ENCODE measurements at regions not wholly inside any gene's neighbourhood (a gene's known extent, or its start where the extent isn't known, plus 50 kb on each side); places are given as distances from the start of the nearest gene placed in this dataset.

DNA sequence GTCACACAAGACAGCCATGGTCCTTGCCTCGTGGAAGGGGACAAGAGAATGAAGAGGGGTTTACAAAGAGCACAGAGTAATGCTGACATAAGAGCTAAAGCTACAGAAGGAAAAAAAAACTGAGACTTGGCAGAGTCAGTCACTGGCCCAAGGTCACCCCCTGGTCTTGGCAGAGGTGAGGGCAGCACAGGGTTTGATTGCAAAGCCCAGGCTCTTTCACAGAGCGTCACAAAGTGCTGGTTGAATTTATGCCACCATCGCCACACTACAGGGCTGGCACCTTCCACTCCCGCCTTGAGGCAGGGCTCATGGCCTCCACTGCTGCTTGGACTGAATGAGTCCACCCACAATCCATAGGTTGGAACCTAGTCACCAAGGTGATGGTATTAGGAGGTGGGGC lies 190.2 kb downstream of the INHBB start:
- Histone ChIP-seq H3K4ac (ENCODE audit: low read length) (no peak overlapping the region), H2BK5ac (ENCODE audit: low read length) (no peak overlapping the region), H3K4me2 (ENCODE audit: insufficient read depth, low read length, poor library complexity, severe bottlenecking) (no peak overlapping the region), H3K9me3 (replicated peaks in 1 of 2; ENCODE audit: control insufficient read depth in 2 of 2, insufficient read depth in 1 of 2, low read depth in 1 of 2, low read length in 2 of 2) (peaks cover 0 to 1% of the 10 kb centered on the region in 2 donors), H2BK120ac (ENCODE audit: low read depth, low read length) (no peak overlapping the region), H3K4me1 (ENCODE audit: control insufficient read depth in 2 of 2, insufficient read depth in 1 of 2, low read depth in 1 of 2, low read length in 2 of 2) (no peaks in the 10 kb centered on the region), H2BK12ac (ENCODE audit: low read length) (no peak overlapping the region), H4K91ac (ENCODE audit: low read depth, low read length, poor library complexity) (no peak overlapping the region), H3K14ac (ENCODE audit: low read length) (no peak overlapping the region), H3K27me3 (ENCODE audit: control insufficient read depth in 3 of 3, insufficient read depth in 3 of 3, low read depth in 1 of 3, low read length in 3 of 3) (peaks cover 0 to 36% (median 0%) of the 10 kb centered on the region in 3 experiments), H4K8ac (ENCODE audit: low read depth, low read length) (no peak overlapping the region), H3K4me3 (ENCODE audit: low read length in 2 of 2) (no peak overlapping the region), H3K36me3 (replicated peaks in 1 of 2; ENCODE audit: control insufficient read depth in 2 of 2, insufficient read depth in 2 of 2, low read length in 2 of 2) (no peaks in the 10 kb centered on the region), H2AFZ (ENCODE audit: low read length) (no peak overlapping the region), H3K79me1 (ENCODE audit: low read depth, low read length) (no peaks in the 10 kb centered on the region), H3K18ac (ENCODE audit: low read length) (no peak overlapping the region), H2AK5ac (ENCODE audit: low read depth, low read length) (no peak overlapping the region), H2BK15ac (ENCODE audit: low read length) (no peak overlapping the region), H3K9ac (ENCODE audit: low read depth, low read length, poor library complexity) (no peak overlapping the region), H3K23ac (ENCODE audit: low read depth, low read length, poor library complexity) (no peak overlapping the region), H3K27ac (replicated peaks; ENCODE audit: low read length) (no peak overlapping the region)
- WGBS, 2 donors (ENCODE audit: extremely low coverage in 2 of 2, insufficient read length in 2 of 2, insufficient replicate concordance in 1 of 2): no CpG with 5 or more reads among the region's 4 CpGs
- no peak for DNase-seq (ENCODE audit: low spot score)

DNA sequence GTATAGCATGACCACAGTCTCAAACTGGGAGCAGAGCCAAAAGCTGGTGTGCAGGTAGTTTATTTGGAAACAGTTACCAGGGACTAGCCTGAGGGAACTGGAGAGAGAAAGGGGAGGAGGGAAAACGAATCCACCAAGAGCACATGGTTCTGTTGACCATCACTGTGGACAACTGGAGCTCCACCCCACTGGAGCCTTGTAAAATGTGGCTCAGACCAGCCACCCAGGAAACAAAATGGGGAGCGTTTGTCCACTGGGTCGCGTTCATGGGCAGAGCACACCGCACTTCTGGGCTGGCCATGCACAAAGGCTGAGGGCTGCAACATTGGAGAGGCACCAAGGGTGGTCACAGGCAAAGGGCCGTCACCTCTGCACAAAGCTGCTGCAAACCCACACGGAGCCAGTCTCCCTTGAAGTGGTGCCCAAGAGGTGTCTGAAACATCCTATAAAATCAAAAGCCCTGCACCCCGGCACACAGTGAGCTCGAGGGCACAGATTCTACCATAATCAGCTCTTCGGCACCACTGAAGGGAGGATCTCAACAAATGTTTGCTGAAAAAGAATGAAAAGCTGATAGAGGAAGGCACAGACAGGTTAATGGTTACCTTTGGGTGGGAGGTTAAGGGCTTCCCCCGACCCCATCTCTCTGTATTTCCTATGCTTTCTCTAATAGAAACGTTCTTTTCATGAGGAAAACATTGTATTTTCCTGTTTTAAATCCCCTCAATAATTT lies 192.9 kb downstream of the INHBB start:
- no CpG with 5 or more reads among the region's 12 CpGs for WGBS, 2 donors (ENCODE audit: extremely low coverage in 2 of 2, insufficient read length in 2 of 2, insufficient replicate concordance in 1 of 2)
- H2BK5ac ChIP-seq (ENCODE audit: low read length): no peak overlapping the region
- no peak overlapping the region for H2AFZ ChIP-seq (ENCODE audit: low read length)
- no peaks in the 10 kb centered on the region for H3K36me3 ChIP-seq (replicated peaks in 1 of 2; ENCODE audit: control insufficient read depth in 2 of 2, insufficient read depth in 2 of 2, low read length in 2 of 2)
- no peak overlapping the region for H3K18ac ChIP-seq (ENCODE audit: low read length)
- no peak overlapping the region for H3K14ac ChIP-seq (ENCODE audit: low read length)
- no peak overlapping the region for H3K4ac ChIP-seq (ENCODE audit: low read length)
- H3K27me3 ChIP-seq (ENCODE audit: control insufficient read depth in 3 of 3, insufficient read depth in 3 of 3, low read depth in 1 of 3, low read length in 3 of 3): peaks cover 0 to 58% (median 0%) of the 10 kb centered on the region in 3 experiments
- no peak overlapping the region for H3K23ac ChIP-seq (ENCODE audit: low read depth, low read length, poor library complexity)
- no peak overlapping the region for H3K4me3 ChIP-seq (ENCODE audit: low read length in 2 of 2)
- no peaks in the 10 kb centered on the region for H3K79me1 ChIP-seq (ENCODE audit: low read depth, low read length)
- no peak overlapping the region for H3K4me2 ChIP-seq (ENCODE audit: insufficient read depth, low read length, poor library complexity, severe bottlenecking)
- no peak for DNase-seq (ENCODE audit: low spot score)
- H2BK15ac ChIP-seq (ENCODE audit: low read length): no peak overlapping the region
- H3K27ac ChIP-seq (replicated peaks; ENCODE audit: low read length): no peak overlapping the region
- no peak overlapping the region for H3K9ac ChIP-seq (ENCODE audit: low read depth, low read length, poor library complexity)
- no peak overlapping the region for H2BK120ac ChIP-seq (ENCODE audit: low read depth, low read length)
- no peak overlapping the region for H4K8ac ChIP-seq (ENCODE audit: low read depth, low read length)
- H3K9me3 ChIP-seq (replicated peaks in 1 of 2; ENCODE audit: control insufficient read depth in 2 of 2, insufficient read depth in 1 of 2, low read depth in 1 of 2, low read length in 2 of 2): peaks cover 0 to 1% of the 10 kb centered on the region in 2 donors
- H2AK5ac ChIP-seq (ENCODE audit: low read depth, low read length): no peak overlapping the region
- H3K4me1 ChIP-seq (ENCODE audit: control insufficient read depth in 2 of 2, insufficient read depth in 1 of 2, low read depth in 1 of 2, low read length in 2 of 2): no peaks in the 10 kb centered on the region
- H2BK12ac ChIP-seq (ENCODE audit: low read length): no peak overlapping the region
- H4K91ac ChIP-seq (ENCODE audit: low read depth, low read length, poor library complexity): no peak overlapping the region

DNA sequence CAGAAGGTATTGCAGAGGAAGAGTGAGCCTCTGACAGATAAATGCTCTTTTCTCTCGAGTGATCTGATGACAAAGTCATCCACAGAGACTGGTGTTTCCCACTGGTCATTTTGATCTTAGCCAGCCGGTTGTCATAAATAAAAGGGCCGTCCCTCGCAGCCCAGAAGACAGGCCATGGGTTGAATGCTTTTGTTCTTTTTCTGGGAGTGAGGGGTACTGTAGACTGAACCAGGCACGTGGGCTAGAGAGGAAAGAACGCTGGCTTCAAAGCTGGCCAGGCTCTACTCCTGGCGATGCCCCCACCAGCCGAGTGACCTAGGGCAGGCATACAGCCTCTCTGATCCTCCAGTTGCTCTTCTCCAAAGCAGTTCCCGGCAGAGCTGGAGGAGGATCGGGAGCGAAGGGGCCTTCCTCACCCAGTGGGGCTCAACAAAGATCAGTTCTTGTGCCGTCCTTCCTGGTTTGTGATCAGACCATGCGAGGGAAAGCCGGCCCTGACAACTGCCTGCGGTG lies 193.5 kb downstream of the INHBB start:
- Histone ChIP-seq H3K79me1 (ENCODE audit: low read depth, low read length) (no peaks in the 10 kb centered on the region), H3K27me3 (ENCODE audit: control insufficient read depth in 3 of 3, insufficient read depth in 3 of 3, low read depth in 1 of 3, low read length in 3 of 3) (peaks cover 0 to 62% (median 0%) of the 10 kb centered on the region in 3 experiments), H3K4me1 (ENCODE audit: control insufficient read depth in 2 of 2, insufficient read depth in 1 of 2, low read depth in 1 of 2, low read length in 2 of 2) (no peaks in the 10 kb centered on the region), H3K14ac (ENCODE audit: low read length) (peak overlapping the region; percentile 28), H4K8ac (ENCODE audit: low read depth, low read length) (no peak overlapping the region), H2BK120ac (ENCODE audit: low read depth, low read length) (no peak overlapping the region), H3K9ac (ENCODE audit: low read depth, low read length, poor library complexity) (peak overlapping the region; percentile 24), H3K36me3 (replicated peaks in 1 of 2; ENCODE audit: control insufficient read depth in 2 of 2, insufficient read depth in 2 of 2, low read length in 2 of 2) (no peaks in the 10 kb centered on the region), H2AFZ (ENCODE audit: low read length) (no peak overlapping the region), H3K4me3 (ENCODE audit: low read length in 2 of 2) (no peak overlapping the region), H3K27ac (replicated peaks; ENCODE audit: low read length) (no peak overlapping the region), H4K91ac (ENCODE audit: low read depth, low read length, poor library complexity) (no peak overlapping the region), H3K4me2 (ENCODE audit: insufficient read depth, low read length, poor library complexity, severe bottlenecking) (no peak overlapping the region), H3K18ac (ENCODE audit: low read length) (peak overlapping the region; percentile 53), H2BK12ac (ENCODE audit: low read length) (no peak overlapping the region), H2BK15ac (ENCODE audit: low read length) (no peak overlapping the region), H3K23ac (ENCODE audit: low read depth, low read length, poor library complexity) (no peak overlapping the region), H3K9me3 (replicated peaks in 1 of 2; ENCODE audit: control insufficient read depth in 2 of 2, insufficient read depth in 1 of 2, low read depth in 1 of 2, low read length in 2 of 2) (peaks cover 0 to 1% of the 10 kb centered on the region in 2 donors), H2BK5ac (ENCODE audit: low read length) (no peak overlapping the region), H2AK5ac (ENCODE audit: low read depth, low read length) (no peak overlapping the region), H3K4ac (ENCODE audit: low read length) (no peak overlapping the region)
- no CpG with 5 or more reads among the region's 15 CpGs for whole genome bisulfite sequencing, 2 donors (ENCODE audit: extremely low coverage in 2 of 2, insufficient read length in 2 of 2, insufficient replicate concordance in 1 of 2)
- DNase-seq (ENCODE audit: low spot score): no peak

DNA sequence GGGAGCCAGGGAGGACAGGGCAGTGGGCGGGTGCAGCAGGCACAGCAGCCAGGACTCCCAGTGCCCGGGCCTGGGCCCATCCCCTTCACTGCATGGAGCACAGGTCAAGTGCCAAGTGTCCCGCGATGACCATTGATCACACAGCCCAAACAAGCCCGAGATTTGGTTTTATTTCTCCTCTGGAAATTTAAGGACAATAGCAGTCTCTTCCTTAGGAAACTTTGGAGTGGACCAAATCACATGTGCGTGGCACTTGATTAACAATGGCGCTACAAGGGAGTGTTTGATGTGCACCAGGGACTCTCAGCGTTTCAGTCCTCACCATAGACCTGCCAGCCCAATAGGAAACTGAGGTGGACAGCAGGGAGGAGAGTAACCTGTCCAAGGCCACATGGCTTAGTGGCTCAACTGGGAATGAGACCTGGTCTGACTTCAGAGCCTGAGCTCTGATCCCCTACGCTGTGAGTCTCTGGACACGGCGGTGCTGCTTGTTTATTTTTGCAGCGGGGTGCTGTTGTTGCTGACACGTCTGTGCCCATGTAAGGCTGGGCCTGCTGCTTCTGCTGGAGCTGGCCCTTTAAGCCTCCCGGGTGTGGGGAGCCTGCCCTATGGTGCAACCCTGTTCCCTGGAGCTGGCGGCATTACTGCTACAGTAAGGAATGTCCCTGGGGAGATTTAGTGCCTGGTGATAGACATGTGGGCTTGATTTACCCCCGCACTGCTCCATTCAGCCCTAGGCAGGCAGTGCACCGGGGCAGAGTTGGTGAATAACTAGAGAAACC lies 194.2 kb downstream of the INHBB start:
- Histone ChIP-seq H2BK15ac (ENCODE audit: low read length) (no peak overlapping the region), H2BK5ac (ENCODE audit: low read length) (no peak overlapping the region), H3K23ac (ENCODE audit: low read depth, low read length, poor library complexity) (no peak overlapping the region), H3K4me3 (ENCODE audit: low read length in 2 of 2) (no peak overlapping the region), H2BK12ac (ENCODE audit: low read length) (no peak overlapping the region), H3K27me3 (ENCODE audit: control insufficient read depth in 3 of 3, insufficient read depth in 3 of 3, low read depth in 1 of 3, low read length in 3 of 3) (peaks cover 0 to 64% (median 0%) of the 10 kb centered on the region in 3 experiments), H2AK5ac (ENCODE audit: low read depth, low read length) (no peak overlapping the region), H4K91ac (ENCODE audit: low read depth, low read length, poor library complexity) (no peak overlapping the region), H3K14ac (ENCODE audit: low read length) (peak overlapping the region; percentile 28), H3K4me2 (ENCODE audit: insufficient read depth, low read length, poor library complexity, severe bottlenecking) (no peak overlapping the region), H4K8ac (ENCODE audit: low read depth, low read length) (no peak overlapping the region), H3K4ac (ENCODE audit: low read length) (no peak overlapping the region), H3K79me1 (ENCODE audit: low read depth, low read length) (no peaks in the 10 kb centered on the region), H3K36me3 (replicated peaks in 1 of 2; ENCODE audit: control insufficient read depth in 2 of 2, insufficient read depth in 2 of 2, low read length in 2 of 2) (no peaks in the 10 kb centered on the region), H3K4me1 (ENCODE audit: control insufficient read depth in 2 of 2, insufficient read depth in 1 of 2, low read depth in 1 of 2, low read length in 2 of 2) (no peaks in the 10 kb centered on the region), H3K9me3 (replicated peaks in 1 of 2; ENCODE audit: control insufficient read depth in 2 of 2, insufficient read depth in 1 of 2, low read depth in 1 of 2, low read length in 2 of 2) (peaks cover 0 to 1% of the 10 kb centered on the region in 2 donors), H3K9ac (ENCODE audit: low read depth, low read length, poor library complexity) (no peak overlapping the region), H3K18ac (ENCODE audit: low read length) (peak overlapping the region; percentile 53), H2AFZ (ENCODE audit: low read length) (no peak overlapping the region), H2BK120ac (ENCODE audit: low read depth, low read length) (no peak overlapping the region), H3K27ac (replicated peaks; ENCODE audit: low read length) (no peak overlapping the region)
- no peak for DNase-seq (ENCODE audit: low spot score)
- WGBS, 2 donors (ENCODE audit: extremely low coverage in 2 of 2, insufficient read length in 2 of 2, insufficient replicate concordance in 1 of 2): no CpG with 5 or more reads among the region's 17 CpGs

Data from neuronal stem cell (in vitro differentiated cells).